ENCODE measurements at regions not wholly inside any gene's neighbourhood (a gene's known extent, or its start where the extent isn't known, plus 50 kb on each side); places are given as distances from the start of the nearest gene placed in this dataset.

DNA sequence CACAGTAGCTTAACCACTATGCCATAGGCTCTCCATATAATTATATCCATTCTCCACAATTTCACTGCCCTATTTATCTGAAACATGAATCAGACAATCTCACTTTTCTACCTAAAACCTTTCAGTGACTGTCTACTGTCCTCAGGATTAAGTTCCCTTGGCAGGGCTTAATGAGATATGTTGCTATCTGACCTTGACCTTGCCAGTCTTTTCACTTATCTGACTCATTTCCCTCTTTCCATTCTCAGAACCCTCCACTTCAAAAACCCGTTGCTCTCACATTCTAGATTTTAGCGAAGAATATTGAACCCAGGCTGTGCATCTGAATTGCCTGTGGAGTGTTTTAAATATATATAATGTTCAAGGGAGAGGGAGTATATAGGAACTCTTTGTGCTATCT, 452.1 kb upstream of the MPDZ start:
- H3K36me3 ChIP-seq, result no peaks in the 10 kb centered on the region
- H3K9me3 ChIP-seq, result no peaks in the 10 kb centered on the region
- no peak overlapping the region for H3K27ac ChIP-seq
- no peak overlapping the region for H3K4me3 ChIP-seq
- no peak for DNase-seq
- no peak for ATAC-seq (ENCODE audit: low FRiP score in 2 of 2)
- WGBS, 2 donors, result 72 to 96% methylated on average over 2 of the region's 2 CpGs
- TF ChIP-seq, protein P1, sequence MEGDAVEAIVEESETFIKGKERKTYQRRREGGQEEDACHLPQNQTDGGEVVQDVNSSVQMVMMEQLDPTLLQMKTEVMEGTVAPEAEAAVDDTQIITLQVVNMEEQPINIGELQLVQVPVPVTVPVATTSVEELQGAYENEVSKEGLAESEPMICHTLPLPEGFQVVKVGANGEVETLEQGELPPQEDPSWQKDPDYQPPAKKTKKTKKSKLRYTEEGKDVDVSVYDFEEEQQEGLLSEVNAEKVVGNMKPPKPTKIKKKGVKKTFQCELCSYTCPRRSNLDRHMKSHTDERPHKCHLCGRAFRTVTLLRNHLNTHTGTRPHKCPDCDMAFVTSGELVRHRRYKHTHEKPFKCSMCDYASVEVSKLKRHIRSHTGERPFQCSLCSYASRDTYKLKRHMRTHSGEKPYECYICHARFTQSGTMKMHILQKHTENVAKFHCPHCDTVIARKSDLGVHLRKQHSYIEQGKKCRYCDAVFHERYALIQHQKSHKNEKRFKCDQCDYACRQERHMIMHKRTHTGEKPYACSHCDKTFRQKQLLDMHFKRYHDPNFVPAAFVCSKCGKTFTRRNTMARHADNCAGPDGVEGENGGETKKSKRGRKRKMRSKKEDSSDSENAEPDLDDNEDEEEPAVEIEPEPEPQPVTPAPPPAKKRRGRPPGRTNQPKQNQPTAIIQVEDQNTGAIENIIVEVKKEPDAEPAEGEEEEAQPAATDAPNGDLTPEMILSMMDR (IDR thresholded peaks at IDR 0.05), result no peak
- no peak for TF ChIP-seq POLR2A (IDR thresholded peaks at IDR 0.05)
- TF ChIP-seq EP300 (IDR thresholded peaks at IDR 0.05), result no peak
- no peak for TF ChIP-seq POLR2AphosphoS5 (IDR thresholded peaks at IDR 0.05)
- no peaks in the 10 kb centered on the region for H3K4me1 ChIP-seq
- no peaks in the 10 kb centered on the region for H3K27me3 ChIP-seq

DNA sequence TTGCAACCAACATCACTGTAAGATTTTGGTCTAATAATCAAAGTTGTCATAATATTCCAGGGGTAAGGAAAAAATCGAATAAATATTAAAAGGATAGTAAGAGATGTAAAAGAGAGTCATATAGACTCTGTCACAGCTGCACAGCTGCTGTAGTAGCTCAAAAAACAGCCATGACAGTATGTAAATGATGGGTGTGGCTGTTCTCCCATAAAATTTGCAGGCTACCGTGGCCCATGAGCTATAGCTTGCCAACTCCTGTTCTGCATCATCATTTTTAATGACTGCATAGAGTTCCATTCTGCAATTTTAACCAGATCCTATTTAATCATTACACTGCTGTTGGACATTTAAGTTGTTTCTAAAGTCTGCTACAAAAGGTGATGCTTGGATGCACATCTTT, 450.5 kb upstream of the MPDZ start:
- Histone ChIP-seq H3K9me3 (no peaks in the 10 kb centered on the region), H3K27me3 (no peaks in the 10 kb centered on the region), H3K36me3 (no peaks in the 10 kb centered on the region), H3K27ac (no peak overlapping the region), H3K4me1 (no peaks in the 10 kb centered on the region), H3K4me3 (no peak overlapping the region)
- WGBS, 2 donors, result 89 to 92% methylated on average over 2 of the region's 2 CpGs
- ATAC-seq (ENCODE audit: low FRiP score in 2 of 2) (no peak), DNase-seq (no peak)
- TF ChIP-seq POLR2A (IDR thresholded peaks at IDR 0.05) (no peak), POLR2AphosphoS5 (IDR thresholded peaks at IDR 0.05) (no peak), EP300 (IDR thresholded peaks at IDR 0.05) (no peak)

DNA sequence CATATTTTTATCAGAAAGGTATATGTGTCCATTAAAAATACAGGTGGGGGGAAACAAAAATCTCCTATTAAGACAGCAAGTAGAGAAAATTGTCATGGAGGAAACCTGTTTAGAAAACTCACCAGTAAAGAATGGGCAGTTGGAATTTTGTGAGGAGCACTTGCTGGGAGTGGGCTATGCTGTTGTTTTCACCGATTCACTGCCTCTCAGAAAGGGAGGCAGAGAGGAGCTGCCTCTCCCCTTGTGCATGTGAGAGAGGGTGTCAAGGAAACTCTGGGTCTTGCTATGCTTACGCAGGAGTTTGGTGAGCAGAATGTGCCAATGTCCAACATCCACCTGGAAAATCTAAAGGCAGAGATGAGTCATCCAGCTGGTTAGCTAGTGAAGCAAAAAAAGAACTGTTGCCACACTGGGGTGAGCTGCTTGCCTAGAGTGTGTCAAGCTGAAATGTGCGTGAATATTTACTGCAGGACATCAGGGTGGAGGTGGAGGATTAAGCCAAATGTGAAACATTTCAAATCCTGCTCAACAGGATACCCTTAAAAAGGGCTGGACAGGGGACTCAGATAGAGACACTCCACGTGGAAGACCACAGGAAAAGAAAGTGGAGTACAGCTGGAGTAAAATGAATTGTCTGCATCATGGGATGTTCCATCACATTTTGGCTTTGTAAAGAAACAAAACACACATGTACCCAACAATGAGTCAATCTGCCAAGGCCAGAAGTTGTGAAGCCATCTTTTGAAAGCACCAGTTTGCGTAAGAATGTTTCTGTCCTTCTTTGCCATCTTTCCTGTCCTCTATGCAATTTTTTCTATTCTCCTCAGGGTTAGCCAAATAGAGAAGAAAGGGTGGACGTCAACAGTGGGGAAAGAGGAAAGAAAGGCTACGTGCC, 449.7 kb upstream of the MPDZ start:
- ATAC-seq (ENCODE audit: low FRiP score in 2 of 2), result no peak
- no peaks in the 10 kb centered on the region for H3K27me3 ChIP-seq
- WGBS, 2 donors, result 78 to 86% methylated on average over 7 of the region's 7 CpGs

DNA sequence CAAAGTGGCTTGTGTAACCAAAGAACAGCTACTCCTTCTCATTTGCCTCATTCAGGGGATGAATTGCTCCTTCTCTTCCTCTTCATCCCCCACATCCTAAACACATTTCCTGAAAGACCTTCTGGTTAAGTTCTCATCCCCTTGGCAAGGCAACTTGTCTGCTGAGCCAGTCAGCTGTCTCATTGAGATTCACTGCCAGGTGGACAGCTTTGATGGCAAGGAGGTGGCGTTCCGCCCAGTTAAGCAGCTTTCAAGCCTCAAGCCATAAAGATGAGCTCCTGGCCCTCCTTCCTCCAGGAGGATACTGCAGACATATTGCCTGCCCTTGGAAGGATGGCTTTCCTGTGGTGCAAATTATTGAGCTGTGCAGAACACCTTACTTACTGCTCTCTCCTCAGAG, 448.6 kb upstream of the MPDZ start:
- Histone ChIP-seq H3K27me3 (no peaks in the 10 kb centered on the region), H3K27ac (no peak overlapping the region), H3K4me1 (no peaks in the 10 kb centered on the region), H3K4me3 (no peak overlapping the region), H3K9me3 (no peaks in the 10 kb centered on the region), H3K36me3 (no peaks in the 10 kb centered on the region)
- no peak for ATAC-seq (ENCODE audit: low FRiP score in 2 of 2)
- no peak for DNase-seq
- whole genome bisulfite sequencing, 2 donors, result 80 to 94% methylated on average over 2 of the region's 2 CpGs
- no peak for TF ChIP-seq POLR2A (IDR thresholded peaks at IDR 0.05)
- no peak for TF ChIP-seq EP300 (IDR thresholded peaks at IDR 0.05)
- TF ChIP-seq, protein P1 (IDR thresholded peaks at IDR 0.05), result no peak
- TF ChIP-seq POLR2AphosphoS5 (IDR thresholded peaks at IDR 0.05), result no peak

More for the DNA sequence above, 449.7 kb upstream of the MPDZ start:
- H3K9me3 ChIP-seq, result no peaks in the 10 kb centered on the region
- TF ChIP-seq, protein P1 (IDR thresholded peaks at IDR 0.05), result no peak
- TF ChIP-seq POLR2AphosphoS5 (IDR thresholded peaks at IDR 0.05), result no peak
- TF ChIP-seq EP300 (IDR thresholded peaks at IDR 0.05), result no peak
- TF ChIP-seq POLR2A (IDR thresholded peaks at IDR 0.05), result no peak
- H3K36me3 ChIP-seq, result no peaks in the 10 kb centered on the region
- H3K4me1 ChIP-seq, result no peaks in the 10 kb centered on the region
- DNase-seq, result no peak
- no peak overlapping the region for H3K27ac ChIP-seq
- H3K4me3 ChIP-seq, result no peak overlapping the region

DNA sequence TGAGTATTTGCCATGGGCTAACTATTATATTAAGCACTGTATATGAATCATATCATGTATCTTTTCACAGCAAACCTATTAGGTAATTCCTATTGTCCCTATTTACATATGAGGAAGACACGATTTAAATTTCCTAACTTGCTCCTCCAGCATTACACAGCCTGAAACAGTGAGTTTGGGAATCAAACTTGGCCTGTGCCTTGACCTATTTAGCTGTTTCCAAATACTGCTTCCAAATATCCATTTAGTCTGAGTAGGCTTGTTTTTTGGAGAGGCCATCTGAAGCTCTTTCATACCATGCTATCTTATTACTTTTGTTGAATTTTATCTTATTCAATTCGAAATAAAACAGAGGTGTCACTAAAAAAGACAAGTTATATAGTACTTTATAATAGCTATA, 447.3 kb upstream of the MPDZ start:
- no peaks in the 10 kb centered on the region for H3K9me3 ChIP-seq
- no peak overlapping the region for H3K4me3 ChIP-seq
- DNase-seq (no peak), ATAC-seq (ENCODE audit: low FRiP score in 2 of 2) (peak in 1 of 2 donors; percentile 53)
- no peak for TF ChIP-seq EP300 (IDR thresholded peaks at IDR 0.05)
- TF ChIP-seq, protein P1 (IDR thresholded peaks at IDR 0.05), result no peak
- no peak for TF ChIP-seq POLR2A (IDR thresholded peaks at IDR 0.05)
- TF ChIP-seq POLR2AphosphoS5 (IDR thresholded peaks at IDR 0.05), result no peak
- 67 to 74% methylated on average over 2 of the region's 2 CpGs for whole genome bisulfite sequencing, 2 donors
- no peaks in the 10 kb centered on the region for H3K36me3 ChIP-seq
- no peaks in the 10 kb centered on the region for H3K27me3 ChIP-seq
- H3K27ac ChIP-seq, result no peak overlapping the region
- H3K4me1 ChIP-seq, result no peaks in the 10 kb centered on the region
